OCI-LY3 (cell line): ENCODE measurements at regions not wholly inside any gene's neighbourhood (a gene's known extent, or its start where the extent isn't known, plus 50 kb on each side); places are given as distances from the start of the nearest gene placed in this dataset.

Experiments used
- EZH2phosphoT487 ChIP-seq: fragments of 200-600 bp; shearing (Covaris generic); IDR thresholded peaks from 2 replicates; pipeline ENCODE4 v1.6.1; 2018; ENCODE audit warnings: antibody characterized with exemption, mixed run types, low read depth
- TF ChIP-seq, protein P1 (sequence below): fragments of 200-600, 300-600 bp; sonication (generic); IDR thresholded peaks from 2 replicates; pipeline ENCODE4 v1.5.1; 2014; ENCODE audit warnings: antibody characterized with exemption, low read length, low read depth

DNA sequence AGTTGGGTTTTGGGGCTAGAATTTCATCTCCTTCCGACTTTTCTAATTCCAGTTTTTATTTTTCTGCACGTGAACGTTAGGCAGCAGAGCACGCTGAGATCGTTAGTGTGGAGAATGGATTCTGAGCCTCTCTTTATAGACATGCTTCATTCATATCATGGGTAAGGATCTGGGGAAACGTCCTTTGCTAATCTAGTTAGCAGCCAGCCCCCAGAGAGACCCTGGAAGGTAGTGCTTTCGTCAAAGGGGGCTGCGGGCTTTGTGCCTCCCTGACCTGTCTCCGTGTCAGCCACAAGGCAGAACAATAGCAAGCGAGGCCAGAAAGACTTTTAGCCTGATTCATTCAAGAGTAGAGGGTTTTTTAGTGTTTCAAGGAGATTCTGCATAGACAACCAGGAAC lies 196.3 kb upstream of the KLF6 start:
- TF ChIP-seq, protein P1, sequence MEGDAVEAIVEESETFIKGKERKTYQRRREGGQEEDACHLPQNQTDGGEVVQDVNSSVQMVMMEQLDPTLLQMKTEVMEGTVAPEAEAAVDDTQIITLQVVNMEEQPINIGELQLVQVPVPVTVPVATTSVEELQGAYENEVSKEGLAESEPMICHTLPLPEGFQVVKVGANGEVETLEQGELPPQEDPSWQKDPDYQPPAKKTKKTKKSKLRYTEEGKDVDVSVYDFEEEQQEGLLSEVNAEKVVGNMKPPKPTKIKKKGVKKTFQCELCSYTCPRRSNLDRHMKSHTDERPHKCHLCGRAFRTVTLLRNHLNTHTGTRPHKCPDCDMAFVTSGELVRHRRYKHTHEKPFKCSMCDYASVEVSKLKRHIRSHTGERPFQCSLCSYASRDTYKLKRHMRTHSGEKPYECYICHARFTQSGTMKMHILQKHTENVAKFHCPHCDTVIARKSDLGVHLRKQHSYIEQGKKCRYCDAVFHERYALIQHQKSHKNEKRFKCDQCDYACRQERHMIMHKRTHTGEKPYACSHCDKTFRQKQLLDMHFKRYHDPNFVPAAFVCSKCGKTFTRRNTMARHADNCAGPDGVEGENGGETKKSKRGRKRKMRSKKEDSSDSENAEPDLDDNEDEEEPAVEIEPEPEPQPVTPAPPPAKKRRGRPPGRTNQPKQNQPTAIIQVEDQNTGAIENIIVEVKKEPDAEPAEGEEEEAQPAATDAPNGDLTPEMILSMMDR = no peak
- no peak for TF ChIP-seq EZH2phosphoT487
